ENCODE measurements at regions not wholly inside any gene's neighbourhood (a gene's known extent, or its start where the extent isn't known, plus 50 kb on each side); places are given as distances from the start of the nearest gene placed in this dataset.

- no peak overlapping the region for H3K4me3 ChIP-seq (ENCODE audit: extremely low read depth, insufficient read depth, low read length, poor library complexity, severe bottlenecking)
- peaks cover 26% of the 10 kb centered on the region for H3K4me1 ChIP-seq (ENCODE audit: control insufficient read depth, insufficient read depth, low read length, poor library complexity, severe bottlenecking)
- no peaks in the 10 kb centered on the region for H3K36me3 ChIP-seq (ENCODE audit: control insufficient read depth, insufficient read depth, low read length)
- H3K9me3 ChIP-seq (ENCODE audit: control insufficient read depth, low read length): no peaks in the 10 kb centered on the region
- H3K27ac ChIP-seq (ENCODE audit: low read depth, low read length, severe bottlenecking): no peak overlapping the region
- WGBS, 2 experiments (ENCODE audit: insufficient coverage in 2 of 2): 83 to 87% methylated on average over 8 of the region's 13 CpGs
Observed at GRCh38 chr19:28425046-28425931, 787.7 kb downstream of the UQCRFS1 start.

GRCh38 chr19:28424662-28425045 lies 788.3 kb downstream of the UQCRFS1 start:
- peaks cover 26% of the 10 kb centered on the region for H3K4me1 ChIP-seq (ENCODE audit: control insufficient read depth, insufficient read depth, low read length, poor library complexity, severe bottlenecking)

GRCh38 chr19:28424077-28424476 lies 788.9 kb downstream of the UQCRFS1 start:
- Histone ChIP-seq H3K36me3 (ENCODE audit: control insufficient read depth, insufficient read depth, low read length) (no peaks in the 10 kb centered on the region), H3K4me3 (ENCODE audit: extremely low read depth, insufficient read depth, low read length, poor library complexity, severe bottlenecking) (no peak overlapping the region), H3K4me1 (ENCODE audit: control insufficient read depth, insufficient read depth, low read length, poor library complexity, severe bottlenecking) (peaks cover 26% of the 10 kb centered on the region), H3K27ac (ENCODE audit: low read depth, low read length, severe bottlenecking) (no peak overlapping the region), H3K9me3 (ENCODE audit: control insufficient read depth, low read length) (no peaks in the 10 kb centered on the region)
- WGBS, 2 experiments (ENCODE audit: insufficient coverage in 2 of 2): 51 to 61% methylated on average over 4 to 5 of the region's 5 CpGs

More at GRCh38 chr19:28424662-28425045, 788.3 kb downstream of the UQCRFS1 start:
- Histone ChIP-seq H3K27ac (ENCODE audit: low read depth, low read length, severe bottlenecking) (peak overlapping the region; percentile 12), H3K9me3 (ENCODE audit: control insufficient read depth, low read length) (no peaks in the 10 kb centered on the region), H3K36me3 (ENCODE audit: control insufficient read depth, insufficient read depth, low read length) (no peaks in the 10 kb centered on the region), H3K4me3 (ENCODE audit: extremely low read depth, insufficient read depth, low read length, poor library complexity, severe bottlenecking) (no peak overlapping the region)
- no CpG with 5 or more reads among the region's 4 CpGs for WGBS, 2 experiments (ENCODE audit: insufficient coverage in 2 of 2)

- Histone ChIP-seq H3K36me3 (ENCODE audit: control insufficient read depth, insufficient read depth, low read length) (no peaks in the 10 kb centered on the region), H3K4me1 (ENCODE audit: control insufficient read depth, insufficient read depth, low read length, poor library complexity, severe bottlenecking) (peaks cover 26% of the 10 kb centered on the region), H3K4me3 (ENCODE audit: extremely low read depth, insufficient read depth, low read length, poor library complexity, severe bottlenecking) (no peak overlapping the region), H3K9me3 (ENCODE audit: control insufficient read depth, low read length) (no peaks in the 10 kb centered on the region), H3K27ac (ENCODE audit: low read depth, low read length, severe bottlenecking) (no peak overlapping the region)
- WGBS, 2 experiments (ENCODE audit: insufficient coverage in 2 of 2): 60 to 71% methylated on average over 3 to 6 of the region's 6 CpGs
Observed at GRCh38 chr19:28422791-28423650, 789.9 kb downstream of the UQCRFS1 start.

- Histone ChIP-seq H3K27ac (ENCODE audit: low read depth, low read length, severe bottlenecking) (no peak overlapping the region), H3K4me3 (ENCODE audit: extremely low read depth, insufficient read depth, low read length, poor library complexity, severe bottlenecking) (no peak overlapping the region), H3K9me3 (ENCODE audit: control insufficient read depth, low read length) (peaks cover 4% of the 10 kb centered on the region), H3K36me3 (ENCODE audit: control insufficient read depth, insufficient read depth, low read length) (no peaks in the 10 kb centered on the region), H3K4me1 (ENCODE audit: control insufficient read depth, insufficient read depth, low read length, poor library complexity, severe bottlenecking) (peaks cover 27% of the 10 kb centered on the region)
- 89 to 90% methylated on average over 1 to 4 of the region's 7 CpGs for WGBS, 2 experiments (ENCODE audit: insufficient coverage in 2 of 2)
Observed at GRCh38 chr19:28422046-28422445, 790.9 kb downstream of the UQCRFS1 start.

GRCh38 chr19:28420811-28421550 lies 792.0 kb downstream of the UQCRFS1 start:
- WGBS, 2 experiments (ENCODE audit: insufficient coverage in 2 of 2): 92 to 93% methylated on average over 7 to 12 of the region's 13 CpGs
- Histone ChIP-seq H3K27ac (ENCODE audit: low read depth, low read length, severe bottlenecking) (no peak overlapping the region), H3K4me3 (ENCODE audit: extremely low read depth, insufficient read depth, low read length, poor library complexity, severe bottlenecking) (no peak overlapping the region), H3K36me3 (ENCODE audit: control insufficient read depth, insufficient read depth, low read length) (no peaks in the 10 kb centered on the region), H3K4me1 (ENCODE audit: control insufficient read depth, insufficient read depth, low read length, poor library complexity, severe bottlenecking) (peaks cover 26% of the 10 kb centered on the region), H3K9me3 (ENCODE audit: control insufficient read depth, low read length) (peaks cover 4% of the 10 kb centered on the region)

- no peaks in the 10 kb centered on the region for H3K36me3 ChIP-seq (ENCODE audit: control insufficient read depth, insufficient read depth, low read length)
- WGBS, 2 experiments (ENCODE audit: insufficient coverage in 2 of 2): 100% methylated on average over 2 of the region's 2 CpGs; no CpG with 5 or more reads in 1 of the 2 experiments
- peaks cover 15% of the 10 kb centered on the region for H3K4me1 ChIP-seq (ENCODE audit: control insufficient read depth, insufficient read depth, low read length, poor library complexity, severe bottlenecking)
Observed at GRCh38 chr19:28419312-28419711, 793.6 kb downstream of the UQCRFS1 start.

GRCh38 chr19:28417361-28417760 lies 795.6 kb downstream of the UQCRFS1 start:
- H3K4me3 ChIP-seq (ENCODE audit: extremely low read depth, insufficient read depth, low read length, poor library complexity, severe bottlenecking): no peak overlapping the region
- peaks cover 4% of the 10 kb centered on the region for H3K9me3 ChIP-seq (ENCODE audit: control insufficient read depth, low read length)
- no peaks in the 10 kb centered on the region for H3K36me3 ChIP-seq (ENCODE audit: control insufficient read depth, insufficient read depth, low read length)
- no peak overlapping the region for H3K27ac ChIP-seq (ENCODE audit: low read depth, low read length, severe bottlenecking)
- WGBS, 2 experiments (ENCODE audit: insufficient coverage in 2 of 2): 80 to 82% methylated on average over 3 to 5 of the region's 5 CpGs
- peaks cover 7% of the 10 kb centered on the region for H3K4me1 ChIP-seq (ENCODE audit: control insufficient read depth, insufficient read depth, low read length, poor library complexity, severe bottlenecking)

More at GRCh38 chr19:28419312-28419711, 793.6 kb downstream of the UQCRFS1 start:
- H3K4me3 ChIP-seq (ENCODE audit: extremely low read depth, insufficient read depth, low read length, poor library complexity, severe bottlenecking): no peak overlapping the region
- H3K27ac ChIP-seq (ENCODE audit: low read depth, low read length, severe bottlenecking): no peak overlapping the region
- H3K9me3 ChIP-seq (ENCODE audit: control insufficient read depth, low read length): peaks cover 4% of the 10 kb centered on the region

- peaks cover 7% of the 10 kb centered on the region for H3K4me1 ChIP-seq (ENCODE audit: control insufficient read depth, insufficient read depth, low read length, poor library complexity, severe bottlenecking)
- no CpG with 5 or more reads among the region's 1 CpG for WGBS, 2 experiments (ENCODE audit: insufficient coverage in 2 of 2)
- H3K27ac ChIP-seq (ENCODE audit: low read depth, low read length, severe bottlenecking): no peak overlapping the region
- H3K4me3 ChIP-seq (ENCODE audit: extremely low read depth, insufficient read depth, low read length, poor library complexity, severe bottlenecking): no peak overlapping the region
- H3K36me3 ChIP-seq (ENCODE audit: control insufficient read depth, insufficient read depth, low read length): no peaks in the 10 kb centered on the region
- peaks cover 4% of the 10 kb centered on the region for H3K9me3 ChIP-seq (ENCODE audit: control insufficient read depth, low read length)
Observed at GRCh38 chr19:28416245-28416644, 796.7 kb downstream of the UQCRFS1 start.

- Histone ChIP-seq H3K36me3 (ENCODE audit: control insufficient read depth, insufficient read depth, low read length) (no peaks in the 10 kb centered on the region), H3K4me3 (ENCODE audit: extremely low read depth, insufficient read depth, low read length, poor library complexity, severe bottlenecking) (no peak overlapping the region), H3K4me1 (ENCODE audit: control insufficient read depth, insufficient read depth, low read length, poor library complexity, severe bottlenecking) (peaks cover 7% of the 10 kb centered on the region), H3K27ac (ENCODE audit: low read depth, low read length, severe bottlenecking) (no peak overlapping the region), H3K9me3 (ENCODE audit: control insufficient read depth, low read length) (peaks cover 4% of the 10 kb centered on the region)
- WGBS, 2 experiments (ENCODE audit: insufficient coverage in 2 of 2): 88 to 100% methylated on average over 2 to 3 of the region's 3 CpGs
Observed at GRCh38 chr19:28414748-28415147, 798.2 kb downstream of the UQCRFS1 start.

All from mesodermal cell (in vitro differentiated cells).